NCI-H146 treated with DMSO at 0.1 percent for 48 hours (cell line): ENCODE measurements at regions not wholly inside any gene's neighbourhood (a gene's known extent, or its start where the extent isn't known, plus 50 kb on each side); places are given as distances from the start of the nearest gene placed in this dataset.

ENCODE experiments used
- DNase-seq: peaks from one replicate; lab custom pipeline; 2025; ENCODE audit not compliant: unreplicated experiment; lab: John Stamatoyannopoulos, UW

GRCh38 chr15:62988701-62989100 lies 53.8 kb upstream of the TPM1 start:
- DNase-seq, result no peak

- no peak for DNase-seq
Observed at GRCh38 chr15:62989366-62990055, 53.0 kb upstream of the TPM1 start.

GRCh38 chr15:62991698-62992097 lies 50.8 kb upstream of the TPM1 start:
- DNase-seq, result no peak

GRCh38 chr15:62992302-62992701 lies 50.2 kb upstream of the TPM1 start:
- DNase-seq, result no peak
